ENCODE measurements at regions not wholly inside any gene's neighbourhood (a gene's known extent, or its start where the extent isn't known, plus 50 kb on each side); places are given as distances from the start of the nearest gene placed in this dataset.

GRCh38 chr5:56286015-56286884 lies 53.1 kb upstream of the ANKRD55 start:
- H3K27ac ChIP-seq, result no peak overlapping the region
- no peaks in the 10 kb centered on the region for H3K27me3 ChIP-seq
- ATAC-seq (no peak), DNase-seq (no peak)
- TF ChIP-seq POLR2A (IDR thresholded peaks at IDR 0.05), result no peak
- TF ChIP-seq, protein P1, sequence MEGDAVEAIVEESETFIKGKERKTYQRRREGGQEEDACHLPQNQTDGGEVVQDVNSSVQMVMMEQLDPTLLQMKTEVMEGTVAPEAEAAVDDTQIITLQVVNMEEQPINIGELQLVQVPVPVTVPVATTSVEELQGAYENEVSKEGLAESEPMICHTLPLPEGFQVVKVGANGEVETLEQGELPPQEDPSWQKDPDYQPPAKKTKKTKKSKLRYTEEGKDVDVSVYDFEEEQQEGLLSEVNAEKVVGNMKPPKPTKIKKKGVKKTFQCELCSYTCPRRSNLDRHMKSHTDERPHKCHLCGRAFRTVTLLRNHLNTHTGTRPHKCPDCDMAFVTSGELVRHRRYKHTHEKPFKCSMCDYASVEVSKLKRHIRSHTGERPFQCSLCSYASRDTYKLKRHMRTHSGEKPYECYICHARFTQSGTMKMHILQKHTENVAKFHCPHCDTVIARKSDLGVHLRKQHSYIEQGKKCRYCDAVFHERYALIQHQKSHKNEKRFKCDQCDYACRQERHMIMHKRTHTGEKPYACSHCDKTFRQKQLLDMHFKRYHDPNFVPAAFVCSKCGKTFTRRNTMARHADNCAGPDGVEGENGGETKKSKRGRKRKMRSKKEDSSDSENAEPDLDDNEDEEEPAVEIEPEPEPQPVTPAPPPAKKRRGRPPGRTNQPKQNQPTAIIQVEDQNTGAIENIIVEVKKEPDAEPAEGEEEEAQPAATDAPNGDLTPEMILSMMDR (IDR thresholded peaks at IDR 0.05 in 4 of 5, conservative IDR thresholded peaks at IDR 0.05 in 1 of 5), result no peak
- no peaks in the 10 kb centered on the region for H3K9me3 ChIP-seq
- in situ Hi-C loops (cut with MboI; ENCODE audit: low sequenced_read_pairs in 4 of 4), result no loop called here
- H3K4me1 ChIP-seq, result no peaks in the 10 kb centered on the region
- intact Hi-C loops (cut with DNase I; ENCODE audit: low total_unique reads), result no loop called here
- H3K4me3 ChIP-seq, result no peak overlapping the region
- H3K36me3 ChIP-seq, result no peaks in the 10 kb centered on the region

- H3K4me1 ChIP-seq, result no peaks in the 10 kb centered on the region
- H3K4me3 ChIP-seq, result no peak overlapping the region
- in situ Hi-C loops (cut with MboI; ENCODE audit: low sequenced_read_pairs in 4 of 4) (no loop called here), intact Hi-C loops (cut with DNase I; ENCODE audit: low total_unique reads) (no loop called here)
- no peaks in the 10 kb centered on the region for H3K9me3 ChIP-seq
- ATAC-seq (no peak), DNase-seq (no peak)
- H3K27ac ChIP-seq, result no peak overlapping the region
- TF ChIP-seq POLR2A (IDR thresholded peaks at IDR 0.05), result no peak
- TF ChIP-seq, protein P1 (IDR thresholded peaks at IDR 0.05 in 4 of 5, conservative IDR thresholded peaks at IDR 0.05 in 1 of 5), result no peak
- no peaks in the 10 kb centered on the region for H3K36me3 ChIP-seq
- no peaks in the 10 kb centered on the region for H3K27me3 ChIP-seq
Observed at GRCh38 chr5:56282951-56283350, 49.8 kb upstream of the ANKRD55 start.

Measured in gastrocnemius medialis (tissue), 4 donors.